GM12891 (cell line): ENCODE measurements at regions not wholly inside any gene's neighbourhood (a gene's known extent, or its start where the extent isn't known, plus 50 kb on each side); places are given as distances from the start of the nearest gene placed in this dataset.

Source experiments
- PAX5 ChIP-seq: IDR thresholded peaks from 2 replicates; pipeline ENCODE4 v1.6.1; 2011; ENCODE audit warnings: low read length, moderate library complexity, mild to moderate bottlenecking; ENCODE audit not compliant: insufficient read depth, severe bottlenecking
- POLR2A ChIP-seq: IDR thresholded peaks from 2 replicates; pipeline ENCODE4 v1.6.1; 2011; ENCODE audit warnings: low read depth, low read length, control low read depth
- POU2F2 ChIP-seq: IDR thresholded peaks from 2 replicates; pipeline ENCODE4 v1.6.1; 2011; ENCODE audit warnings: low read depth, mild to moderate bottlenecking, control low read depth, low read length, moderate library complexity
- SPI1 ChIP-seq: IDR thresholded peaks from 2 replicates; pipeline ENCODE4 v1.6.1; 2011; ENCODE audit warnings: low read depth, low read length, control low read depth
- TAF1 ChIP-seq: IDR thresholded peaks from 2 replicates; pipeline ENCODE4 v1.6.1; 2011; ENCODE audit warnings: low read depth, low read length, control low read depth

DNA sequence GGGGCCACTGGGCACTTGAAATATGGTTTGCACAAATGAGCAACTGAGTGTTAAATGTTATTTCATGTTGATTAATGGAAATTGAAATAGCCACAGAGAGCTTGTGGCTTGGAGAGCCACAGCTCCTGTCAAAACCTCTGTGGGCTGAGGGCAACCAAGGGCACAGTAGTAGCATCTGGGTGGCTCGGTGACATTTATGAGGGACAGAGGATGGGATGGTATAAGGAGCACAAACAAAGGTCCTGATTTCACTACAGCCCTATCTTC is 215.9 kb downstream of the SOX9 start:
- TF ChIP-seq POLR2A (no peak), POU2F2 (no peak), TAF1 (no peak), SPI1 (no peak), PAX5 (no peak)
